NOMO-1 treated with dmso at 0.1 percent for 144 hours (cell line): ENCODE measurements at regions not wholly inside any gene's neighbourhood (a gene's known extent, or its start where the extent isn't known, plus 50 kb on each side); places are given as distances from the start of the nearest gene placed in this dataset.
A peak's percentile ranks its signal among the peaks of the same experiment; 100 is the strongest.
"Not testable (repeated sequence)": the region's sequence is repeated elsewhere in the genome, so short reads cannot be mapped to it uniquely, and the experiment has no call there.

Source experiments
- DNase-seq: peaks from one replicate; lab custom pipeline; 2025; ENCODE audit not compliant: unreplicated experiment; lab: John Stamatoyannopoulos, UW

- DNase-seq = no peak
These were observed 109.6 kb downstream of the KCNJ2 start for GRCh38 chr17:70278844-70279462.

DNA sequence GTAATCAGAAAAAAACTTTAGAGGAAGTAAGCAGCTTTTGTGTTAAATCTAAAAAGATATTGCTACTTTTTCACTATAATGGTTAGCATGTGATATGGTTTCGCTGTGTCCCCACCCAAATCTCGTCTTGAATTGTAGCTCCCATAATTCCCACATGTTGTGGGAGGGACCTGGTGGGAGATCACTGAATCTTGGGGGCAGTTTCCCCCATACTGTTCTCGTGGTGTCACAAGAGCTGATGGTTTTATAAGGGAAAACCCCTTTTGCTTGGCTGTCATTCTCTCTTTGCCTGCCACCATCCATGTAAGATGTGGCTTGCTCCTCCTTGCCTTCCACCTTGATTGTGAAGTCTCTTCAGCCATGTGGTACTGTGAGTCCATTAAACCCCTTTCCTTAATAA is 117.1 kb downstream of the KCNJ2 start:
- no peak for DNase-seq

- DNase-seq = peak; percentile 37
These were observed 119.4 kb downstream of the KCNJ2 start for GRCh38 chr17:70288540-70289290.

DNA sequence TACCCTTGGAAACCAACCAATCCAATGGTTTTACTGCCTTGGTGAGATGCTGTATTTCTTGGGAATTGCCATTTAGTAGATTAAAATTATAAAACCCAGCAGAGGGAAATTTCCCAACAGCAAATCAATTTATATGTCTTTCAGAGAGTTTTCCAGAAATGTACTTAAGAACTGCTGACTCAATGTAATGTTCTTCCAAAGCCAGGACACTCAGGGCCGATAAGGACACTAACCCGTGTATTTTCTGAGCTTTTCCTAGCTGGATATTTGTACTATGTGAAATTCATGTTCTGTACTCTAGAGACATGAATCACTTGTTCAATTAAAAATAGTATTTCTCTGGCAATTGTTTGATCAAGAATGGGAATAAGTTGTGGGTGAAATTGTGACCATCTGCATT is 121.4 kb downstream of the KCNJ2 start:
- DNase-seq = no peak

- DNase-seq = no peak
These were observed 123.0 kb downstream of the KCNJ2 start for GRCh38 chr17:70292366-70292765.

- DNase-seq = not testable (repeated sequence)
These were observed 124.4 kb downstream of the KCNJ2 start for GRCh38 chr17:70293564-70294310.

GRCh38 chr17:70295329-70295728 is 126.0 kb downstream of the KCNJ2 start:
- peak; percentile 20 for DNase-seq

GRCh38 chr17:70295731-70296130 is 126.4 kb downstream of the KCNJ2 start:
- peak; percentile 38 for DNase-seq

DNA sequence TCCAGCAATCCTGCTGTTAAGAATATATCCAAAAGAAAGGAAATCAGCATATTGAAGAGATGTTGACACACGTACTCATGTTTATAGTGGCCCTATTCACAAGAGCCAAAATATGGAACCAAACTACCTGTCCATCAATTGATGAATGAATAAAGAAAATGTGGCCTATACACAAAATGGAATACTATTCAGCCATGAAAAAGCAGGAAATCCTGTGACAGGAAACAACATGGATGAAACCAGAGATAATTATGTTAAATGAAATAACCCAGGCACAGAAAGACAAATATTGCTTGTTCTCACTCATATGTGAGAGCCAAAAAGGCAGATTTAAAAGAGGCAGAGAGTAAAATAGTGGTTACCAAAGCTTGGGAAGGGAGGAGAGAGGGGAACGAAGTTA is 127.1 kb downstream of the KCNJ2 start:
- DNase-seq = no peak

DNA sequence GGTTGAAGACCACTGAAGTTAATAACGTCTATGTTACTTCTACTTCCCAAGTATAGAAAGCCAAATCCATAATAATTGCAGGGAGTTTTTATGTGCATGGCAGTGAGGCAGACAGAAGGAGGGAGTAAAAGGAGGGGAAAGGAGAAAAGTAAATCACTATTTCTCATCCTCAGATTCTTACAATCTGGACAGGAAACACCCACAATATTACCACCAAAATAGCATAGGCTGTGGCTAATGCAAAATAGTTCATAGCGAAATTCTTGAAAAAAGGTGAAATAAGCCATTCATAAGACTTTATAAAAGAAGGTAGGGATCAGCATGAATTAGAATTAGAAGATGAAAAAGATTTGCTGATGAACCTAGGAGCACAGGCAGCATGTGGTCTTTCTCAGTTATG is 128.1 kb downstream of the KCNJ2 start:
- no peak for DNase-seq

- DNase-seq = no peak
These were observed 129.7 kb downstream of the KCNJ2 start for GRCh38 chr17:70298929-70299531.

DNA sequence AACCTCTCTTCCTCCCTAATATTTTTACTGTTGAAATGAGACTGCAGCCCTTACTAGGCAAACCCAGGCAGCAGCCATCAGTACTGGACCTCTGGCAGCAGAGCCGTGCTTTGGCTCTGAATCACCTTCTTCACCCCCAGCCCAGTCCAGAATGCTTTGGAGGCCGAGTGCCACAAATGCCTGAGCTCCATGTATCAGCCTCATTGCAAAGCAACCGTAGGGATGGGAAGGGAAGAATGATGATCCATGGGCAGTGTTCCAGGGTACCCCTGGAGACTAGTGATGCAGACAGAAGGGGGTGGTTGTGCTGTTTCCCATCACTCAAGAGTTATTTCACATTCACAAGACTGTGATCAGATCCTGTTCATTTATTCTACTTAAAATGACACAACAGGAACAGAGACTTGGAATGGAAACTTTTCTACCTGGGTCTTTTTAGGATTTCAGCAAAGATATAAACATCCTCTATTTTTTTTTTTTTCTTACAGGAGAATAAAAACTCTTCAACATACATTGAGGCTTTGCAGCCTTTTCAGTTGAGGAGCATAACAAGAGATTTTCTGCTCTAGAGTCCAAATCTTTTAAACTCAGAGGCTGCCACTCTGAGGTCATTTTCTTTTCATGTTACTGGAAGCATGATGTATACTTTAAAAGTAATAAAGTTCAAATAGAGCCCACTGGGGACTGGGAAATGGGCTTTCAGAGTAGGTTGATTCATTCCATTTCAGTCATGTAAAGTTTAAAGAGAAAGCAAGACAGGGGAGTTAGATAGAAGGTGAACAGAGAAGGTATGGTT is 138.3 kb downstream of the KCNJ2 start:
- no peak for DNase-seq

GRCh38 chr17:70308618-70309017 is 139.3 kb downstream of the KCNJ2 start:
- DNase-seq = no peak

GRCh38 chr17:70310221-70310672 is 140.9 kb downstream of the KCNJ2 start:
- no peak for DNase-seq

DNA sequence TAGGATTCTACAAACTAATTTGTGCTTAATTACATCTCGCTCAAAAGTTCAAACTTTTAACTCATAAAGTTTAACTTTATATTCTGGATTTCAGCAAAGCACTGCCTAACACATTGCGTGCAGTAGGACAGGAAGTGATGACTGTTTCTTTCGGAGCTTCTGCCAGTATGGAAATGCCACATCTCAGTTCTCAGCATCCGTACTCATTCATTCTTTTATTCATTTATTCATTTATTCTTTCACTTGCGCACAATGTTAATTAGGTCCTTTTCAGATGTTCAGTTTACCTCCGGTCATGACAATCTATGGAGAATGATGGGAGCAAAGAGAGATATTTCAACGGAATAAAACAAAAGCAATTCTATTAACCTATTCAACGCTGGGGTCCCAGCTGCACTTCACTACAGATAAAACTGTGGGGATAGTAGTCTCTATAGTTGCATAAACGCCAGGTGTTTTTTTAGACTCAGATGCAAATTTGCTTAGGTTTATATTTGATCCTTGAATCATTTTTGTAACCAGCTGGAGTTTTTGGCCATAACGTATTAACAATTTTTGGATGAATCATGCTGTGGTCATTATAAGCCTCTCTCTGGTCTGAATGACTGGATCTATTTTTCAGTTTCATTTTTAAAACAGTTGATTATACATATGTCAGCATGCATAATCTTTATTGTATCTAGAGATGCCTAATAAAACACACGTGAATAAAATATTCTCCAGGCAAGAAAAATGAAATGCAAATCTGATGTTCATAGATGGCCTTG is 143.9 kb downstream of the KCNJ2 start:
- DNase-seq = no peak

- no peak for DNase-seq
These were observed 144.8 kb downstream of the KCNJ2 start for GRCh38 chr17:70314096-70314495.

- DNase-seq = peak; percentile 75
These were observed 145.2 kb downstream of the KCNJ2 start for GRCh38 chr17:70314506-70314905.

- DNase-seq = no peak
These were observed 148.1 kb downstream of the KCNJ2 start for GRCh38 chr17:70317421-70317820.

DNA sequence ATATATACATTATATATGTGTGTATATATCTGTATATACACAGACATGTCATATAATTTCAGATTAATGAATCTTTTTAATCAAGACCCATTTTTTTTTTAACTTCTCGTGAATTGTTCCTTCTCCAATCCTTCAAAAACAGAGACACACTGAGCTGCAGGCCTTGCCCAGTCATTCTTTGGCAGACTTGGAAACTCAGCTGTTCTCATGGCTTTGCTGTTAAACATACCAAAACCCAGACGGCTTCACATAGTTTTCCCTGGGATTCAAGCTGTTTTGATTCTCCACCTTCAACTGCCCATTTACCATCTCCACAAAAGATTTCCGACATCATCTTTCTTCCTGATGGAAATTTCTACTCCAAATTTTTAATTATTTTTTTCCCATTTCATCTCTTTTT is 148.7 kb downstream of the KCNJ2 start:
- DNase-seq = no peak

GRCh38 chr17:70319516-70319915 is 150.2 kb downstream of the KCNJ2 start:
- no peak for DNase-seq
